Left cardiac atrium (tissue), 4 donors: ENCODE measurements at regions not wholly inside any gene's neighbourhood (a gene's known extent, or its start where the extent isn't known, plus 50 kb on each side); places are given as distances from the start of the nearest gene placed in this dataset.
"Not testable (repeated sequence)": the region's sequence is repeated elsewhere in the genome, so short reads cannot be mapped to it uniquely, and the experiment has no call there.

Source experiments
- ATAC-seq, 2 donors: fragments of 200-7000 bp; cut with Tn5 transposase; one replicate each; pipeline ENCODE4 v1.9.1; 2020; ENCODE audit warnings: mild to moderate bottlenecking in 2 of 2, moderate library complexity in 2 of 2
- DNase-seq: peaks from one replicate; pipeline ENCODE4 v3.0.0-alpha.2; 2020
- intact Hi-C, 2 donors: fragments of 100-400 bp; cut with DNase I; formaldehyde crosslinking; loops; one replicate each; pipeline versions ENCODE4 v1.14.1 to v1.15.1; 2022 to 2023
- donor health status: DM: no; HTN: yes; CAD: no.
- donor health status: DM: no; HTN: yes; CAD: no; lungs with severe emphysema.
- donor health status: DM: yes; HTN: yes; CAD: no.
- donor health status: Dilated cardiomyopathy.

- intact Hi-C loops = no loop called here
- ATAC-seq = no peak
- no peak for DNase-seq
Observed at GRCh38 chr3:74921676-74922075, 307.2 kb upstream of the CNTN3 start.

DNA sequence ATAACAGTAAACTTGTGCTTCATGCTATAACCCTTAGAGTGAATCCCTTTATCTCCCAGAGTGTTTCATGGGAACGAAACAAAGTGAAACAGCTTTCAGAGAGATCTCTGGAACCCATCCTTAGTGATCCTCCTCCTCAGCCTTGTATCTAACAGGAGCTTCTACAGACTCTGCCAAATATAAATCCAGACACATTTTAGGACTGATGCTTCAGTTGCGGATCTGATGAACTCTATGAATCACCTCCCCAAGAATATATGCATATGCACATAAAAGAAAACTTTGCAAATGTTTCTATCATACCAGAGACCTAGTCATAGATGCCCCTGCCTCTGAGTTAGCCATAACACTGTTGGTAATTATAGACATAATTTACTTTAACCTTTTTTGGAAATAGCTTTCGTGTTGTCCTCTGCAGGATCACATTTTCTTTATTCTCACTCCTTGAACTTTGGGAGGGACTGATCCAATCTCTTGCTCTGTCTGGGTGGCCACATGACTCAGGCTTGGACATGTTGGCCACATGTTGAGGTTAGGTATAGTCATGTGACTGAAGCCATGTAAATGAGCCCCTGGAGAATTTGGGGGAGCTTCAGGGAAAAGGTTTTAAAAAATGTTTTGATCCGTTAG is 306.4 kb upstream of the CNTN3 start:
- DNase-seq (no peak), ATAC-seq (no peak)
- intact Hi-C loops = no loop called here

DNA sequence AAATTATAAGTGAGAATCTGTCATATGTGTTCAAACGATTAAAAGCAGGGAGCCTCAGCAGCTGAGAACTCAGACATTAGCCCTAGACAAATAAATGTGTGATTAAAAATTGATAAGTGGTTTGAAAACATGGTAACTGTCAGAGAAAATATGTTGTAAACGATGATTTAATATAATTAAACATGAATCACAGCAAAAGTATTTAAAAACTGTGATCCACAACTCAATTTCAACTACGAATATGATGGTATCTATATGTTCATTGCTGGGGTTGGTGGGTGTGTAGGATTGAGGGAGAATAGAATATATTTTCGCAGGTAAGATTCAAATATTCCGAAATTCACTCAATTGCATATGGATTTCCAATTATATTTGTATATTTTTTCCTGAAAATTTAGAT is 302.2 kb upstream of the CNTN3 start:
- DNase-seq = no peak
- intact Hi-C loops = no loop called here
- no peak for ATAC-seq

DNA sequence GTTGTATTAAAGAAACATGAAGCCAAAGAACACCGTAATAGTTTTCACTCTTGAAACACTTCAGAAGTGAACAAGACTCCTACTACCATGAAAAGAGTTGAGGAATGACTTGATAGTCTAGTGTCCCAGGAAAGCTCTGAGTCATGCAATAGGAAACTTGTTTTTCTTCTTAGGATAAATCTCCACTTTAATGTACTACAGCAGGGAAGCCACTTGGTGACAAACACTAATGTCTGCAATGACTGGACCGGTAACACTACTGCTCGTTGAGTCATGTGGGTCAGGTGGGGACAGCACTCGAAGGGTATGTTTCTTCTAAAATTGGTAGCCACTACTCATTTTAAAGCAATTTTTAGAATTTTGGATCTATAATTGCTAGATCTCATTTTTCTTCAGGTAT is 291.7 kb upstream of the CNTN3 start:
- DNase-seq (no peak), ATAC-seq (no peak)
- intact Hi-C loops = no loop called here

DNA sequence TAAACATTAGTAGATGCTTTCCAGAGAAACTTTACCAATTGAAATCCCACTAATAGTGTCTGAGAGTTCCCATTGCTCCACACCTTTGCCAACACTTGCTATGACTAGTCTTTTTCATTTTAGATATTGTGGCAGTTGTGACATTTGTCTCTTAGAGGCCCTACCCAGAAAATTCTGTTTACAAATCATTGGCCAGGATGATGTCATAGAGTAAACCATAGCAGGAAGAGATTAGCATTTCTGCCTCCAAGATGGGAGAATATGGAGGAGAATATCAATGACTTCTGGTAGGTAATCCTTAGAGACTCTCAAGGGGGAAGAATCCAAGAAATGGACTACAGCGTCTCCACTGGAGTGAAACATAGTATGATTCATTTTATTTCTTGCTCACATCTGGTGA is 291.0 kb upstream of the CNTN3 start:
- DNase-seq = no peak
- ATAC-seq = no peak
- intact Hi-C loops = no loop called here

DNA sequence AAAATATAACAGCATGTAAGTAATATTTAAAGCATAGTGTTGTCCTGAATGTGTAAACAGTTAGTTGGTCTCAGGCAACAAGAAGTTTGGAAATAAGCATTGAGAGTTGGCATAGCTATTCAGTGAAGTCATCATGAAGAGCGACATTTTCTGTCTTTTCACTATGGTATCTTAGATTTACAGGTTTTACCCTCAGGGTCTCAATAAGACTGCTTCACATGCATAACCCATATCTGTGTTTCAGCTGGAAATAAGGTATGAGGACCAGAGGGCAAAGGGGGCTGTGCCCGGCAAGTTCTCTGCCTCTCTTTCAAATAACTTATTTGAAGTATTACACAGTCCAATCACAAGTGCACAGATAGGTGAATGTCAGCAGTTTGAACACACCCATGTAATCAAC is 290.2 kb upstream of the CNTN3 start:
- DNase-seq = no peak
- ATAC-seq = no peak
- intact Hi-C loops = no loop called here

GRCh38 chr3:74899796-74900516 is 285.5 kb upstream of the CNTN3 start:
- intact Hi-C loops, DNase-seq, ATAC-seq: not testable (repeated sequence)

- intact Hi-C loops = no loop called here
- no peak for DNase-seq
- ATAC-seq = no peak
Observed at GRCh38 chr3:74897006-74897405, 282.5 kb upstream of the CNTN3 start.

DNA sequence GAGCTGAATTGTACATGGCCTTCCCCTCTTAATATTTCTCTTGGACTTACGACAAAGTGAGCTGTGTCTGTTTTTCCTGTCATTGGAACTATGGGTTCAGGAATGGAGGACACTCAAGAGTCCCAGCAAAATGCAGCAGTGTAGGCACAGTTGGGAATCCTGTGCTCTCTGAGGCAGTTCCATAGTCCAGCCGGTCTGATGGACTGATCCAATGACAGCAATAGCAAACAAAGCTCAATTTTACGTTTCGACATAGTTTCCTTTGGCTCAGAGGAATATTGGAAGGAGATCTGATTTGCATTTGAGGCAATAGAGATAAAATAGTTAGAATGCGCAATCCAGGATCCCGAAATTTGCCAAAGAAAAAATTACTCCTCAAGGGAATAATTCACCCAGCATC is 276.9 kb upstream of the CNTN3 start:
- DNase-seq (no peak), ATAC-seq (no peak)
- intact Hi-C loops = no loop called here

DNA sequence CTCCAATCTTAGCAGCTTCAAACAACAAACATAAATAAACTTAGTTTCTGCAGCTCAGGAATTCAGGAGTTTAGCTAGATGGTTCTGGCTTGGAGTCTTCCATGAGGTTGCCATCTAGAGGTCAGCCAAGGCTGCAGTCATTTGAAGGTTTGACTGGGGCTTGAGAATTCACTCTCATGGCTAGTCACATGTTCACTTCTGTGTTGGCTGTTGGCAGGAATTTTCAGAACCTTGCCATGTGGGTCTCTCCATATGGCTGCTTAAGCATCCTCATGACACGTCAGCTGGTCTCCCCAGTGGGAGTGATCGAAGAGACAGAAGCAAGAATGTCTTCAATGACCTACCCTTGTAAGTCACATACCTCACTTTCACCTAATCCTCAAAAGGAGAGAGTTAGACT is 269.2 kb upstream of the CNTN3 start:
- DNase-seq (no peak), ATAC-seq (no peak)
- intact Hi-C loops = no loop called here

DNA sequence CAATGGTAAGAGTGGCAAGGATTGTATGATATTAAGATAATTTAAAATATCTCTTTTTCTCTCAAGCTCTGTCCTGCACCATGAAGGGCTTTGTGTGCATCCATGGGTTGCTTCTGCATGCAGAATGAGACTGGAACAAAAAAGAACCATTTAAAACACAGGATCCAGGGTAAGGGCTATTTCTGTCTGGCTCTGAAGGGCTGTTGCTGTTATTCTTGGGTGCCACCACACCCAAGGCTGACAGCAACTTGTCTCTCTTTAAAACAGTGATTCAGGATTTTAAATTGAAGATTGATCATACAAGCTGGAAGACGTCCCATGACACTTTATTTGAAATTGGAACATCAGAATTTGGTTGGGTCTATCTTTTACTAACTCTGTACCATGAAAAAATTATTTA is 268.8 kb upstream of the CNTN3 start:
- DNase-seq (no peak), ATAC-seq (no peak)
- intact Hi-C loops = no loop called here

GRCh38 chr3:74880237-74880636 is 265.8 kb upstream of the CNTN3 start:
- intact Hi-C loops = no loop called here
- ATAC-seq = no peak

DNA sequence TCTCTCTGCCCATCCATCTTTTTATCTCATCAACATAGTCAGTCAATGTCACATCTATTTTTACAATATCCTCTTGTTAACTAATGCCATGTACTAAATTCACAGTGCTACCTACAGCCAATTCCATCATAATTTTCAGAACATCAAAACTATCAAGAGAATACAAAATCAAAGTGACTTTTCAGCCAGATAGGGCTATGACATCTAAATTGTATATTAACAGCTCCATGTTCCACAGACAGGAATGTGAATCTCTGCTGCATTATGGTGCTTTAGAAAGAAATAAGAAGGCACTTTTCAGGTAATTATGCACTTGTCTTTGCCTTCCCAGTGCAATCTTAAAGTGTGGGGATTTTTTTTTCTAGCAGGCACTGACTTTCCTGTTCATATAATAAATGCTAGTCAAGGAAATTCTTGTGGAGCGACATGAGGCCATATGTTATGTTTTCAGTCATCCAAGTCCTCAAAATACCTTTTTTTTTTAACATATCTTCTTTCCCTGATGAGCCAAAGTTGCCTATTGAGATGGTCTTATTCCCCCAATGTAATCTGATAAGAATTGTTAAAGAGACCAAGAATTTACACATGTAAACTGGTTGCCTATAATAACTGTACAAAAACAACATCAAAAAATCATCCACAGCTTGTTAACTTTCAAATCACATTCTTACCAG is 252.0 kb upstream of the CNTN3 start:
- DNase-seq (no peak), ATAC-seq (no peak)
- intact Hi-C loops = no loop called here

More at GRCh38 chr3:74880237-74880636, 265.8 kb upstream of the CNTN3 start:
- DNase-seq = no peak

DNA sequence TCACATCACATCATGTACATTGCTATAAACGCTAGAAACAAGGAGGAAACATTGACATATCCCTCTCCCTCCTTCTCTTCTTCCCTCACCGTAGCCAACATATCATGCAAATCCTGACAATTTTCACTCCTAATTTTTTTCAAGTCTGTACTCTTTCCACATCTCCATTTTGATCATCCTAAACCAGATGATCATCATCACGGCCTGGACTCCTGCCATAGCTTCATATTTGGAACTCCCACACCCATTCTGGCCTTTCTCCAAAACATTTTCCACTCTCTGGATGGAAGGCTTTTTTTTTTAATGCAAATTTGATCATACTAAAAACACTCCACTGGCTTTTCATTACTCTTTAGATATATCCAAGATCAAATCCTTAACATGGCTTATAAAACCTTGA is 248.0 kb upstream of the CNTN3 start:
- DNase-seq (no peak), ATAC-seq (no peak)
- intact Hi-C loops = no loop called here

DNA sequence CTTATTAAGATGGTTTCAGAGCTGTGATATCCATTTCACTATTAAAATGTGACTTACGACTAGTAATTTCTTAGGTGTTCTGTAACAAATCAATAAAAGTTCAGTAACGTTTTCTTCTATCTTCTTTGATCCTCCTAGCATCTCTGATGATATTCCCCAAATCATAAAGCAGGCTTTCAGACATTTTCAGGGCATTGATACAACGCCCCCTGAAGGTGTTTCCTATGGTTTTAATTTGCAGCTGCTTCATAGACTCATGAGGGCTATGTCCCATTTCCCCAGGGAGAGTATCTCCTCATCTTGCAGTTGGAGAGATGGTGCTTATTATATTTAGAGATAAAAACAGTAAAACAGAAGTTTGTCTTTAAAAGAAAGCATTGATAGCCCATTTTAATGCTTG is 246.8 kb upstream of the CNTN3 start:
- intact Hi-C loops = no loop called here
- DNase-seq (no peak), ATAC-seq (no peak)

DNA sequence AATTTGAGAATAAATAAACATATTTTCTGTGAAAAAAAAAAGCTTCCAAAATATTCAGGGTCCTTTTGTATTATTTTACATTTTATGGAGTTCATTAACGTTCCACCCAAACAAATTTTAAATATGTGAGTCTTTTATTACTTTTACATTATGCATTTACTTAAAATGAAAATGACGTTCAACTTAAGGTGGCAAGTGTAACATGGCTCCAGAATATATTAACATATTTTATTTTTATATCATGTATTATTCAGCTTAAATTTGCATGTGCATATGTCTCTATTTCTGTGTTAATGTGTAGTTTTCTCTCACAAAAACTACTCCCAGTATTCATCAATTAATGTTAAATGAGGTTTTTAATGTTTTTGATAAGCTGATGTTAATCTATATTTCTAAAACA is 243.6 kb upstream of the CNTN3 start:
- intact Hi-C loops = no loop called here
- DNase-seq (no peak), ATAC-seq (no peak)

DNA sequence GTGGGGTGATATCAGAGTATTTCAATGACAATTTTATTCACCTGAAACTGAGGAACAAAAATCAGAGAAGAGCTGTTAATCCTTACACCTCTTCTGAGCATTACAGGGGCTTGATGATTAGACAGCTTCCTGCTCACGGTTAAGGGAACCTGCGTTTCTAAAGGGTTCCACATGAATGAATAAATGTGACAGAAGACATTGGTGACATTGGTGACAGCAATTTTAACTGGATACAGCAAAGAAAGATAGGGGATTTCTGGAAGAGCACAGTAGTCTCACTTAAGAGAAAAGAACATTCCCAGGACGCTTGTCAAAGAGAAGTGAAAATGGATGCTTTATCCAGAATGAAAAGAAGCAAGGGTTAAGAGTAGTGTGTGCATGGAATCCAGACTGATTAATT is 235.9 kb upstream of the CNTN3 start:
- no peak for DNase-seq
- ATAC-seq = no peak
- intact Hi-C loops = no loop called here

GRCh38 chr3:74847093-74847492 is 232.6 kb upstream of the CNTN3 start:
- intact Hi-C loops = no loop called here
- ATAC-seq = no peak
- DNase-seq = no peak

DNA sequence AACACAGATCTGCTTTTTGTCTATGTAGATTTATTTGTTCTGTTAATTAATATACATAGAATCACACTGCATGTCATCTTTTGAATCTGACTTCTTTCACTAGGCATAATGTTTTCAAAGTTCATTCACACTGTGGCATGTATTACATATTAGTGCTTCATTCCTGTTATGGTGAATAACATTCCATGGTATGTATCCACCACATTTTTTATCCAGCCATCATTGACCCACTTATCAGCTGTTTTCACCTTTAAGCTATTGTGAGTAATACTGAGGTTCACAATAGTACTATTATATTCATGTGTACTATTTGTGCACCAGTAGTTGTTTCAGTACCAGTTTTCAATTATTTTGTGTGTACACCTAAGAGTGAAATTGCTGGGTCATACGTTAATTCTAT is 230.6 kb upstream of the CNTN3 start:
- intact Hi-C loops = no loop called here
- ATAC-seq (no peak), DNase-seq (no peak)

DNA sequence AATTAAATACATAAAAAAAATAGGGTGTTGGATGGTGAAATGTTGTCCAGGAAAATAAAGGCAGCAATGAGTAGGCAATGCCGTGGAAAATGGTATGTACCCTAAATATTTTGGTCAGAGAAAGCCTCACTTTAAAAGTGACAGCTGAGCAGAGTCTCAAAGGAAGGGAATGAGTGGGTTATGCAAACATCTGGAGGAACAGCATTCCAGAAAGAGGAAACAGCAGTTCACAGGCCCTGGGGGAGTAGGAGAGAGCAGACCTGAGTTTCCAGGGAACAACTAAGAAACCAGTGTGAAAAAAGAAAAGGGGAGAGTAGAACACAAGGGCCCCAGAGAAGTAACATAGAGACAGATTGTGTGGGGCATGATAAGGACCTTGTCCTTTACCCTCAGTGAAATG is 230.0 kb upstream of the CNTN3 start:
- ATAC-seq = no peak
- no peak for DNase-seq

DNA sequence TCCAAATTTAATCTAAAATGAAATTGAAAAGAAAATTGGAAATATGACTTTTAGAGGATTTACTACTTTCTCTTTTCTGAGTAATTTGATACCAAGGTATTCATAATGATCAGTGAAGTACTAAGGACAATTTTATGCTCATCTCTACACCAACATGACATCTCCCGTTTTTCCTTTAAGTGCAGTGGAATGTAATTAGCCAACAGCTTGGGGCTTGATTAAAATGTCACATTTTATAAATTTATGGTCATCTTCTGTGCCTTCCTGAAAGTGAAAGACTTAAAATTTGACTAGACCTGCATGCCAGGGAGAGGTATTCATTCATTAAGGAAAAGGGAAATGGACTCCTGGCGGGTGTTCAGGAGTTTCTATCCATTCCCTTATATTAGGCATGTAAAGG is 228.2 kb upstream of the CNTN3 start:
- DNase-seq = no peak
- intact Hi-C loops = no loop called here
- no peak for ATAC-seq

More for the DNA sequence above, 230.0 kb upstream of the CNTN3 start:
- intact Hi-C loops = no loop called here
